KG1 (cell line): ENCODE measurements at regions not wholly inside any gene's neighbourhood (a gene's known extent, or its start where the extent isn't known, plus 50 kb on each side); places are given as distances from the start of the nearest gene placed in this dataset.
"Not testable (repeated sequence)": the region's sequence is repeated elsewhere in the genome, so short reads cannot be mapped to it uniquely, and the experiment has no call there.

Experiments
- DNase-seq: peaks from one replicate; lab custom pipeline; 2025; lab: John Stamatoyannopoulos, UW

GRCh38 chr4:66555301-66555700 is 885.0 kb upstream of the EPHA5 start:
- DNase-seq, result no peak

- DNase-seq, result no peak
Observed at GRCh38 chr4:66554826-66555225, 884.5 kb upstream of the EPHA5 start.

GRCh38 chr4:66545301-66545700 is 875.0 kb upstream of the EPHA5 start:
- not testable (repeated sequence) for DNase-seq

- no peak for DNase-seq
Observed at GRCh38 chr4:66544281-66544680, 874.0 kb upstream of the EPHA5 start.

- DNase-seq, result no peak
Observed at GRCh38 chr4:66539745-66540144, 869.5 kb upstream of the EPHA5 start.

GRCh38 chr4:66524781-66525180 is 854.5 kb upstream of the EPHA5 start:
- no peak for DNase-seq

- no peak for DNase-seq
Observed at GRCh38 chr4:66522244-66522643, 852.0 kb upstream of the EPHA5 start.

GRCh38 chr4:66516940-66517339 is 846.7 kb upstream of the EPHA5 start:
- no peak for DNase-seq

GRCh38 chr4:66506985-66507384 is 836.7 kb upstream of the EPHA5 start:
- no peak for DNase-seq

- no peak for DNase-seq
Observed at GRCh38 chr4:66501997-66502396, 831.7 kb upstream of the EPHA5 start.

GRCh38 chr4:66490729-66491128 is 820.4 kb upstream of the EPHA5 start:
- no peak for DNase-seq

GRCh38 chr4:66489783-66490452 is 819.6 kb upstream of the EPHA5 start:
- no peak for DNase-seq

GRCh38 chr4:66489370-66489769 is 819.1 kb upstream of the EPHA5 start:
- DNase-seq, result no peak

GRCh38 chr4:66486068-66486467 is 815.8 kb upstream of the EPHA5 start:
- no peak for DNase-seq

GRCh38 chr4:66482186-66482585 is 811.9 kb upstream of the EPHA5 start:
- no peak for DNase-seq

GRCh38 chr4:66475596-66475995 is 805.3 kb upstream of the EPHA5 start:
- no peak for DNase-seq

GRCh38 chr4:66465111-66465510 is 794.8 kb upstream of the EPHA5 start:
- DNase-seq, result no peak

- DNase-seq, result not testable (repeated sequence)
Observed at GRCh38 chr4:66462890-66463289, 792.6 kb upstream of the EPHA5 start.

- no peak for DNase-seq
Observed at GRCh38 chr4:66451741-66452140, 781.5 kb upstream of the EPHA5 start.

GRCh38 chr4:66443008-66443407 is 772.7 kb upstream of the EPHA5 start:
- DNase-seq, result no peak

GRCh38 chr4:66439508-66439907 is 769.2 kb upstream of the EPHA5 start:
- no peak for DNase-seq

GRCh38 chr4:66433706-66434105 is 763.4 kb upstream of the EPHA5 start:
- no peak for DNase-seq

- DNase-seq, result no peak
Observed at GRCh38 chr4:66430856-66431255, 760.6 kb upstream of the EPHA5 start.

GRCh38 chr4:66429276-66429675 is 759.0 kb upstream of the EPHA5 start:
- no peak for DNase-seq

- DNase-seq, result no peak
Observed at GRCh38 chr4:66416425-66416824, 746.1 kb upstream of the EPHA5 start.
